ENCODE measurements at regions not wholly inside any gene's neighbourhood (a gene's known extent, or its start where the extent isn't known, plus 50 kb on each side); places are given as distances from the start of the nearest gene placed in this dataset.

- TF ChIP-seq CREB1 (CRISPR knock-in tag; IDR thresholded peaks at IDR 0.05; ENCODE audit: low read depth) (no peak), CTCF (conservative IDR thresholded peaks at IDR 0.05; ENCODE audit: low read depth in 2 of 2) (no peak), JUNB (IDR thresholded peaks at IDR 0.05; ENCODE audit: unreplicated experiment) (no peak), ZNF331 (CRISPR knock-in tag; IDR thresholded peaks at IDR 0.05; ENCODE audit: low read depth) (no peak), EZH2phosphoT487 (IDR thresholded peaks at IDR 0.05; ENCODE audit: unreplicated experiment) (no peak), POLR2AphosphoS5 (IDR thresholded peaks at IDR 0.05; ENCODE audit: low read depth) (no peak), EZH2 (IDR thresholded peaks at IDR 0.05; ENCODE audit: low read depth, unreplicated experiment) (no peak), ETS1 (IDR thresholded peaks at IDR 0.05) (no peak), STAT1 (IDR thresholded peaks at IDR 0.05; ENCODE audit: unreplicated experiment) (no peak), NANOG (IDR thresholded peaks at IDR 0.05; ENCODE audit: borderline replicate concordance) (no peak)
- TF ChIP-seq, protein P1, sequence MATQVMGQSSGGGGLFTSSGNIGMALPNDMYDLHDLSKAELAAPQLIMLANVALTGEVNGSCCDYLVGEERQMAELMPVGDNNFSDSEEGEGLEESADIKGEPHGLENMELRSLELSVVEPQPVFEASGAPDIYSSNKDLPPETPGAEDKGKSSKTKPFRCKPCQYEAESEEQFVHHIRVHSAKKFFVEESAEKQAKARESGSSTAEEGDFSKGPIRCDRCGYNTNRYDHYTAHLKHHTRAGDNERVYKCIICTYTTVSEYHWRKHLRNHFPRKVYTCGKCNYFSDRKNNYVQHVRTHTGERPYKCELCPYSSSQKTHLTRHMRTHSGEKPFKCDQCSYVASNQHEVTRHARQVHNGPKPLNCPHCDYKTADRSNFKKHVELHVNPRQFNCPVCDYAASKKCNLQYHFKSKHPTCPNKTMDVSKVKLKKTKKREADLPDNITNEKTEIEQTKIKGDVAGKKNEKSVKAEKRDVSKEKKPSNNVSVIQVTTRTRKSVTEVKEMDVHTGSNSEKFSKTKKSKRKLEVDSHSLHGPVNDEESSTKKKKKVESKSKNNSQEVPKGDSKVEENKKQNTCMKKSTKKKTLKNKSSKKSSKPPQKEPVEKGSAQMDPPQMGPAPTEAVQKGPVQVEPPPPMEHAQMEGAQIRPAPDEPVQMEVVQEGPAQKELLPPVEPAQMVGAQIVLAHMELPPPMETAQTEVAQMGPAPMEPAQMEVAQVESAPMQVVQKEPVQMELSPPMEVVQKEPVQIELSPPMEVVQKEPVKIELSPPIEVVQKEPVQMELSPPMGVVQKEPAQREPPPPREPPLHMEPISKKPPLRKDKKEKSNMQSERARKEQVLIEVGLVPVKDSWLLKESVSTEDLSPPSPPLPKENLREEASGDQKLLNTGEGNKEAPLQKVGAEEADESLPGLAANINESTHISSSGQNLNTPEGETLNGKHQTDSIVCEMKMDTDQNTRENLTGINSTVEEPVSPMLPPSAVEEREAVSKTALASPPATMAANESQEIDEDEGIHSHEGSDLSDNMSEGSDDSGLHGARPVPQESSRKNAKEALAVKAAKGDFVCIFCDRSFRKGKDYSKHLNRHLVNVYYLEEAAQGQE (IDR thresholded peaks at IDR 0.05; ENCODE audit: unreplicated experiment), result no peak
- TF ChIP-seq, protein P2, sequence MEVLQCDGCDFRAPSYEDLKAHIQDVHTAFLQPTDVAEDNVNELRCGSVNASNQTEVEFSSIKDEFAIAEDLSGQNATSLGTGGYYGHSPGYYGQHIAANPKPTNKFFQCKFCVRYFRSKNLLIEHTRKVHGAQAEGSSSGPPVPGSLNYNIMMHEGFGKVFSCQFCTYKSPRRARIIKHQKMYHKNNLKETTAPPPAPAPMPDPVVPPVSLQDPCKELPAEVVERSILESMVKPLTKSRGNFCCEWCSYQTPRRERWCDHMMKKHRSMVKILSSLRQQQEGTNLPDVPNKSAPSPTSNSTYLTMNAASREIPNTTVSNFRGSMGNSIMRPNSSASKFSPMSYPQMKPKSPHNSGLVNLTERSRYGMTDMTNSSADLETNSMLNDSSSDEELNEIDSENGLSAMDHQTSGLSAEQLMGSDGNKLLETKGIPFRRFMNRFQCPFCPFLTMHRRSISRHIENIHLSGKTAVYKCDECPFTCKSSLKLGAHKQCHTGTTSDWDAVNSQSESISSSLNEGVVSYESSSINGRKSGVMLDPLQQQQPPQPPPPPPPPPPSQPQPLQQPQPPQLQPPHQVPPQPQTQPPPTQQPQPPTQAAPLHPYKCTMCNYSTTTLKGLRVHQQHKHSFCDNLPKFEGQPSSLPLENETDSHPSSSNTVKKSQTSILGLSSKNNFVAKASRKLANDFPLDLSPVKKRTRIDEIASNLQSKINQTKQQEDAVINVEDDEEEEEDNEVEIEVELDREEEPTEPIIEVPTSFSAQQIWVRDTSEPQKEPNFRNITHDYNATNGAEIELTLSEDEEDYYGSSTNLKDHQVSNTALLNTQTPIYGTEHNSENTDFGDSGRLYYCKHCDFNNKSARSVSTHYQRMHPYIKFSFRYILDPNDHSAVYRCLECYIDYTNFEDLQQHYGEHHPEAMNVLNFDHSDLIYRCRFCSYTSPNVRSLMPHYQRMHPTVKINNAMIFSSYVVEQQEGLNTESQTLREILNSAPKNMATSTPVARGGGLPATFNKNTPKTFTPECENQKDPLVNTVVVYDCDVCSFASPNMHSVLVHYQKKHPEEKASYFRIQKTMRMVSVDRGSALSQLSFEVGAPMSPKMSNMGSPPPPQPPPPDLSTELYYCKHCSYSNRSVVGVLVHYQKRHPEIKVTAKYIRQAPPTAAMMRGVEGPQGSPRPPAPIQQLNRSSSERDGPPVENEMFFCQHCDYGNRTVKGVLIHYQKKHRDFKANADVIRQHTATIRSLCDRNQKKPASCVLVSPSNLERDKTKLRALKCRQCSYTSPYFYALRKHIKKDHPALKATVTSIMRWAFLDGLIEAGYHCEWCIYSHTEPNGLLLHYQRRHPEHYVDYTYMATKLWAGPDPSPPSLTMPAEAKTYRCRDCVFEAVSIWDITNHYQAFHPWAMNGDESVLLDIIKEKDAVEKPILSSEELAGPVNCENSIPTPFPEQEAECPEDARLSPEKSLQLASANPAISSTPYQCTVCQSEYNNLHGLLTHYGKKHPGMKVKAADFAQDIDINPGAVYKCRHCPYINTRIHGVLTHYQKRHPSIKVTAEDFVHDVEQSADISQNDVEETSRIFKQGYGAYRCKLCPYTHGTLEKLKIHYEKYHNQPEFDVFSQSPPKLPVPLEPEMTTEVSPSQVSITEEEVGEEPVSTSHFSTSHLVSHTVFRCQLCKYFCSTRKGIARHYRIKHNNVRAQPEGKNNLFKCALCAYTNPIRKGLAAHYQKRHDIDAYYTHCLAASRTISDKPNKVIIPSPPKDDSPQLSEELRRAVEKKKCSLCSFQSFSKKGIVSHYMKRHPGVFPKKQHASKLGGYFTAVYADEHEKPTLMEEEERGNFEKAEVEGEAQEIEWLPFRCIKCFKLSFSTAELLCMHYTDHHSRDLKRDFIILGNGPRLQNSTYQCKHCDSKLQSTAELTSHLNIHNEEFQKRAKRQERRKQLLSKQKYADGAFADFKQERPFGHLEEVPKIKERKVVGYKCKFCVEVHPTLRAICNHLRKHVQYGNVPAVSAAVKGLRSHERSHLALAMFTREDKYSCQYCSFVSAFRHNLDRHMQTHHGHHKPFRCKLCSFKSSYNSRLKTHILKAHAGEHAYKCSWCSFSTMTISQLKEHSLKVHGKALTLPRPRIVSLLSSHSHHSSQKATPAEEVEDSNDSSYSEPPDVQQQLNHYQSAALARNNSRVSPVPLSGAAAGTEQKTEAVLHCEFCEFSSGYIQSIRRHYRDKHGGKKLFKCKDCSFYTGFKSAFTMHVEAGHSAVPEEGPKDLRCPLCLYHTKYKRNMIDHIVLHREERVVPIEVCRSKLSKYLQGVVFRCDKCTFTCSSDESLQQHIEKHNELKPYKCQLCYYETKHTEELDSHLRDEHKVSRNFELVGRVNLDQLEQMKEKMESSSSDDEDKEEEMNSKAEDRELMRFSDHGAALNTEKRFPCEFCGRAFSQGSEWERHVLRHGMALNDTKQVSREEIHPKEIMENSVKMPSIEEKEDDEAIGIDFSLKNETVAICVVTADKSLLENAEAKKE (CRISPR knock-in tag; IDR thresholded peaks at IDR 0.05), result no peak
Observed at GRCh38 chr4:11483046-11483445, 54.4 kb upstream of the HS3ST1 start.
